BE2C (cell line): ENCODE measurements at regions not wholly inside any gene's neighbourhood (a gene's known extent, or its start where the extent isn't known, plus 50 kb on each side); places are given as distances from the start of the nearest gene placed in this dataset.
"Not testable (repeated sequence)": the region's sequence is repeated elsewhere in the genome, so short reads cannot be mapped to it uniquely, and the experiment has no call there.

ENCODE experiments used
- DNase-seq: peaks from one replicate; pipeline ENCODE4 v3.0.0-alpha.2; 2020
- H3K27me3 ChIP-seq: fragments of 250-450 bp; sonication (Bioruptor Pico); 2 replicates; pipeline ENCODE4 v1.5.1; 2020; ENCODE audit warnings: mild to moderate bottlenecking
- H3K36me3 ChIP-seq: fragments of 250-450 bp; sonication (Bioruptor Pico); 2 replicates; pipeline ENCODE4 v1.5.1; 2020; ENCODE audit warnings: mild to moderate bottlenecking
- H3K4me1 ChIP-seq: fragments of 250-450 bp; sonication (Bioruptor Pico); 2 replicates; pipeline ENCODE4 v1.5.1; 2020
- H3K4me3 ChIP-seq: 2 replicates; pipeline ENCODE4 v1.5.1; 2011; ENCODE audit warnings: low read depth, low read length
- H3K9me3 ChIP-seq: fragments of 250-450 bp; sonication (Bioruptor Pico); 2 replicates; pipeline ENCODE4 v1.5.1; 2020
- TF ChIP-seq, protein P1 (sequence below): IDR thresholded peaks from 2 replicates; pipeline ENCODE4 v1.5.1; 2012; ENCODE audit warnings: mild to moderate bottlenecking, low read depth, low read length

- Histone ChIP-seq H3K9me3 (no peaks in the 10 kb centered on the region), H3K4me1 (no peaks in the 10 kb centered on the region), H3K27me3 (no peaks in the 10 kb centered on the region), H3K36me3 (no peaks in the 10 kb centered on the region), H3K4me3 (no peak overlapping the region)
- TF ChIP-seq, protein P1, sequence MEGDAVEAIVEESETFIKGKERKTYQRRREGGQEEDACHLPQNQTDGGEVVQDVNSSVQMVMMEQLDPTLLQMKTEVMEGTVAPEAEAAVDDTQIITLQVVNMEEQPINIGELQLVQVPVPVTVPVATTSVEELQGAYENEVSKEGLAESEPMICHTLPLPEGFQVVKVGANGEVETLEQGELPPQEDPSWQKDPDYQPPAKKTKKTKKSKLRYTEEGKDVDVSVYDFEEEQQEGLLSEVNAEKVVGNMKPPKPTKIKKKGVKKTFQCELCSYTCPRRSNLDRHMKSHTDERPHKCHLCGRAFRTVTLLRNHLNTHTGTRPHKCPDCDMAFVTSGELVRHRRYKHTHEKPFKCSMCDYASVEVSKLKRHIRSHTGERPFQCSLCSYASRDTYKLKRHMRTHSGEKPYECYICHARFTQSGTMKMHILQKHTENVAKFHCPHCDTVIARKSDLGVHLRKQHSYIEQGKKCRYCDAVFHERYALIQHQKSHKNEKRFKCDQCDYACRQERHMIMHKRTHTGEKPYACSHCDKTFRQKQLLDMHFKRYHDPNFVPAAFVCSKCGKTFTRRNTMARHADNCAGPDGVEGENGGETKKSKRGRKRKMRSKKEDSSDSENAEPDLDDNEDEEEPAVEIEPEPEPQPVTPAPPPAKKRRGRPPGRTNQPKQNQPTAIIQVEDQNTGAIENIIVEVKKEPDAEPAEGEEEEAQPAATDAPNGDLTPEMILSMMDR: no peak
- no peak for DNase-seq
Observed at GRCh38 chr5:89327608-89328007, 444.6 kb upstream of the MEF2C start.

GRCh38 chr5:89324990-89325389, 442.0 kb upstream of the MEF2C start:
- Histone ChIP-seq H3K4me3 (no peak overlapping the region), H3K9me3 (no peaks in the 10 kb centered on the region), H3K27me3 (no peaks in the 10 kb centered on the region), H3K4me1 (no peaks in the 10 kb centered on the region), H3K36me3 (no peaks in the 10 kb centered on the region)
- no peak for DNase-seq
- TF ChIP-seq, protein P1: no peak

- DNase-seq: no peak
- H3K27me3 ChIP-seq: no peaks in the 10 kb centered on the region
- no peak overlapping the region for H3K4me3 ChIP-seq
- H3K36me3 ChIP-seq: no peaks in the 10 kb centered on the region
- no peaks in the 10 kb centered on the region for H3K4me1 ChIP-seq
- TF ChIP-seq, protein P1: no peak
- H3K9me3 ChIP-seq: no peaks in the 10 kb centered on the region
Observed at GRCh38 chr5:89320421-89321277, 437.7 kb upstream of the MEF2C start.

GRCh38 chr5:89317838-89318237, 434.9 kb upstream of the MEF2C start:
- not testable (repeated sequence) for DNase-seq, H3K36me3 ChIP-seq, H3K4me3 ChIP-seq, H3K27me3 ChIP-seq, H3K4me1 ChIP-seq, H3K9me3 ChIP-seq

DNA sequence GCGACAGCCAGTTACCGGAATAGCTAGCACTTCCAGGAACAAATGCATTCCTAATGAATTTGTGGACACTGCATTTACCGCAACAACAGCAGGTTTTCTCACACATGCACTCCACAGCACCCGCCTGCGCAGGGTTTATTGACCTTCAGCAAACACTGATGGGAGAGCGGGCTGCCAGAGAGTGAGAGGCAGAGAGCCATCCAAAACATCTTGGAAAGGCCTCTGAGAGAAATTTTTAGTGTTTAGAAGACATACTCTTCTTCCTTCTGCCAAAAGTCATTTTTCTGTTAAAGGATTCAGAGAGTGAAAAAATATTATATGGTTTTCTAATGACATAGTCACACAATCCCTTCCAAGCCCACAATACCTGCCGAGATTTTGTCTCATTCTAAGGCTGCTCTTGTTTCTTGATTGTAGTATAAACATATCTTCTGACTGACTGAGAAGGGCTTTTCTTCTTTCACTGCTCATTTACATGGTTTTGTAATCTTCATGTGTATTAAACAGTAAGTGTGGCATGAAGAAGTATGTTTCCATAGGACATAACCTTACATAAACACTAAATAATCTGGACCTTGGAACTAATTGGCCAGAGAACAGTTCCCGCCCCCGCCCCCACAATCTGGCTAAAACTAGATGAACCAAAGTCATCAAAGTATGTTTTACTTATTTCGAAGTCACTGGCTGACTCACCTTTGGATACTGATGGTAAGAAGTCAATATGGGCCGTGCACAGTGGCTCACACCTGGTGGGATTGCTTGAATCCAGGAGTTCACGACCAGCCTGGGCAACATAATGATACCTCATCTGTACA, 432.5 kb upstream of the MEF2C start:
- Histone ChIP-seq H3K4me3 (no peak overlapping the region), H3K4me1 (no peaks in the 10 kb centered on the region), H3K9me3 (no peaks in the 10 kb centered on the region), H3K27me3 (no peaks in the 10 kb centered on the region), H3K36me3 (no peaks in the 10 kb centered on the region)
- DNase-seq: no peak
- TF ChIP-seq, protein P1: no peak

DNA sequence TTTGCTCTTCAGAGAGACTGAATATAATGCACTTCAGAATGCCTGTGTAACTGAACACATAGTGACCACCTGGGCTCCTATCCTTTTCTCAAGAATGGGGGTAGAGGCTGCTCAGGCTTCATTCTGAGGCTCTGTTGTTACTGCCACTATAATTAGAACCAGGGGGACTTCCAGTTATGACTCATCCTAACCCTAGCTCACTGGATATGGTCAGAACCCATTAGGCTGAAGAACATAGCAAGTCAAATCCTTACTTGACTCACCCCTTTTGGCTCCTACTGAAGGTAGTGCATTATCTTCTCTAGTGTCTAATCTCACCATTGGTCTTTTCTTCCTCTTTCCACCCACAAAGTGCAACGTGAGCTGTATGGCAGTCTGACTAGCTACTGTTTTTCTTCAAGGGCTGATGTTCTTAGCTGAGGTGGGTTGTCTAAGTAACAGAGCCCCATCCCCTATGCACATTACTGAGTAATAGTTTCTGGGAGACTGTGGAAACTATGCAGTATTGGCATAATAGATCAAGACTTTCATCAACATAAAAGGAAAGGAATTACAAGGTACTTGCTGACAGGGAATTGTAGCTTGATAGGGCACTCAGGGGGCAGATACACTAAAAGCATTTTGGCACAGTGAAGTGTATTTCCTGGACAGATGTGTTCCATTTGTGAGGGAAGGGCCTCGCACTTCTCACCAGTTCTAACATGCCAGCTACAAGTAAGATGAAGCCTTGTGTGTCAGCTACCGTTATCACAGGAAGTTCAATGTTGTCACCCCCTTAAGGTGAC, 431.0 kb upstream of the MEF2C start:
- no peak for DNase-seq
- Histone ChIP-seq H3K4me1 (no peaks in the 10 kb centered on the region), H3K27me3 (no peaks in the 10 kb centered on the region), H3K9me3 (no peaks in the 10 kb centered on the region), H3K4me3 (no peak overlapping the region), H3K36me3 (no peaks in the 10 kb centered on the region)
- TF ChIP-seq, protein P1: no peak
